Kidney glomerular epithelial cell (primary cell): ENCODE measurements at regions not wholly inside any gene's neighbourhood (a gene's known extent, or its start where the extent isn't known, plus 50 kb on each side); places are given as distances from the start of the nearest gene placed in this dataset.

Source experiments
- DNase-seq: peaks from one replicate; lab custom pipeline; 2025; lab: John Stamatoyannopoulos, UW

- DNase-seq = peak; percentile 33
Observed at GRCh38 chr4:174120446-174121295, 162.8 kb downstream of the FBXO8 start.

- DNase-seq = no peak
Observed at GRCh38 chr4:174119830-174120229, 163.6 kb downstream of the FBXO8 start.

- DNase-seq = no peak
Observed at GRCh38 chr4:174119051-174119450, 164.4 kb downstream of the FBXO8 start.

- no peak for DNase-seq
Observed at GRCh38 chr4:174118171-174118570, 165.3 kb downstream of the FBXO8 start.

GRCh38 chr4:174117445-174117844 is 166.0 kb downstream of the FBXO8 start:
- no peak for DNase-seq

- DNase-seq = no peak
Observed at GRCh38 chr4:174116021-174116420, 167.4 kb downstream of the FBXO8 start.

- no peak for DNase-seq
Observed at GRCh38 chr4:174111422-174111821, 172.0 kb downstream of the FBXO8 start.

- DNase-seq = no peak
Observed at GRCh38 chr4:174110180-174110579, 173.3 kb downstream of the FBXO8 start.

- no peak for DNase-seq
Observed at GRCh38 chr4:174107746-174108354, 175.6 kb downstream of the FBXO8 start.

- DNase-seq = no peak
Observed at GRCh38 chr4:174105202-174105601, 178.3 kb downstream of the FBXO8 start.

GRCh38 chr4:174100910-174101309 is 182.6 kb downstream of the FBXO8 start:
- DNase-seq = no peak

- DNase-seq = no peak
Observed at GRCh38 chr4:174099712-174100111, 183.8 kb downstream of the FBXO8 start.

- no peak for DNase-seq
Observed at GRCh38 chr4:174096999-174097398, 186.5 kb downstream of the FBXO8 start.

- no peak for DNase-seq
Observed at GRCh38 chr4:174096456-174096855, 187.0 kb downstream of the FBXO8 start.

GRCh38 chr4:174091130-174091529 is 192.3 kb downstream of the FBXO8 start:
- no peak for DNase-seq

- DNase-seq = no peak
Observed at GRCh38 chr4:174089711-174090110, 193.8 kb downstream of the FBXO8 start.

GRCh38 chr4:174088795-174089194 is 194.7 kb downstream of the FBXO8 start:
- DNase-seq = no peak

- DNase-seq = no peak
Observed at GRCh38 chr4:174086829-174087799, 196.4 kb downstream of the FBXO8 start.

GRCh38 chr4:174084981-174085380 is 198.5 kb downstream of the FBXO8 start:
- DNase-seq = no peak

- DNase-seq = no peak
Observed at GRCh38 chr4:174084542-174084941, 198.9 kb downstream of the FBXO8 start.

GRCh38 chr4:174080361-174080760 is 203.1 kb downstream of the FBXO8 start:
- DNase-seq = no peak

- DNase-seq = no peak
Observed at GRCh38 chr4:174071595-174071994, 211.9 kb downstream of the FBXO8 start.
